GM23338 (cell line): ENCODE measurements at regions not wholly inside any gene's neighbourhood (a gene's known extent, or its start where the extent isn't known, plus 50 kb on each side); places are given as distances from the start of the nearest gene placed in this dataset.

Experiments
- ATAC-seq: fragments of 200-7000 bp; cut with Tn5 transposase; 3 replicates; pipeline ENCODE4 v1.9.1; 2020
- DNase-seq: peaks from one replicate; pipeline ENCODE4 v3.0.0-alpha.2; 2015; ENCODE audit warnings: low spot score
- H2AFZ ChIP-seq: fragments of 200-600 bp; sonication (generic); 2 replicates; pipeline ENCODE4 v1.8.0; 2016; ENCODE audit warnings: antibody characterized with exemption, mild to moderate bottlenecking, moderate library complexity
- H3F3A ChIP-seq: fragments of 200-600 bp; sonication (generic); replicated peaks from 2 replicates; pipeline ENCODE4 v1.8.0; 2017; ENCODE audit warnings: antibody characterized with exemption, mixed run types, low read depth
- H3K27ac ChIP-seq: fragments of 200-600 bp; sonication (generic); 2 replicates; pipeline ENCODE4 v1.6.1; 2016; ENCODE audit warnings: low read depth
- H3K27me3 ChIP-seq: fragments of 200-600 bp; sonication (generic); 2 replicates; pipeline ENCODE4 v1.8.0; 2016; ENCODE audit warnings: mild to moderate bottlenecking, mixed run types, moderate library complexity; ENCODE audit not compliant: insufficient read depth
- H3K36me3 ChIP-seq: fragments of 200-600 bp; sonication (generic); 2 replicates; pipeline ENCODE4 v1.8.0; 2016; ENCODE audit warnings: mild to moderate bottlenecking; ENCODE audit not compliant: insufficient read depth
- H3K4me1 ChIP-seq: fragments of 200-600 bp; sonication (generic); 2 replicates; pipeline ENCODE4 v1.8.0; 2016; ENCODE audit warnings: mild to moderate bottlenecking, moderate library complexity; ENCODE audit not compliant: insufficient read depth
- H3K4me2 ChIP-seq: fragments of 200-600 bp; sonication (generic); 2 replicates; pipeline ENCODE4 v1.7.1; 2017; ENCODE audit warnings: mixed run types
- H3K4me3 ChIP-seq: fragments of 200-600 bp; sonication (generic); 2 replicates; pipeline ENCODE4 v1.6.1; 2016; ENCODE audit warnings: mixed run types
- H3K79me2 ChIP-seq: fragments of 200-600 bp; sonication (generic); replicated peaks from 2 replicates; pipeline ENCODE4 v1.8.0; 2017; ENCODE audit warnings: mild to moderate bottlenecking; ENCODE audit not compliant: insufficient read depth
- H3K9me2 ChIP-seq: fragments of 200-600 bp; sonication (generic); 2 replicates; pipeline ENCODE4 v1.8.0; 2017; ENCODE audit not compliant: insufficient read depth
- H4K20me1 ChIP-seq: fragments of 200-600 bp; sonication (generic); replicated peaks from 2 replicates; pipeline ENCODE4 v1.8.0; 2017; ENCODE audit warnings: mild to moderate bottlenecking; ENCODE audit not compliant: insufficient read depth
- H3K27ac Mint-ChIP-seq: 2 replicates; pipeline ENCODE4 v1.8.0; 2020; ENCODE audit warnings: inconsistent platforms, mild to moderate bottlenecking, moderate library complexity, mixed read lengths
- H3K27me3 Mint-ChIP-seq: 3 replicates; pipeline ENCODE4 v1.8.0; 2022; ENCODE audit warnings: low read depth, mild to moderate bottlenecking, moderate library complexity, mixed read lengths, inconsistent platforms; ENCODE audit not compliant: insufficient read depth, poor library complexity
- H3K36me3 Mint-ChIP-seq: 3 replicates; pipeline ENCODE4 v1.8.0; 2021; ENCODE audit warnings: low read depth, mild to moderate bottlenecking, inconsistent platforms, moderate library complexity, mixed read lengths
- H3K4me1 Mint-ChIP-seq: 3 replicates; pipeline ENCODE4 v1.8.0; 2020; ENCODE audit warnings: mild to moderate bottlenecking, inconsistent platforms, mixed read lengths
- H3K4me3 Mint-ChIP-seq: 3 replicates; pipeline ENCODE4 v1.8.0; 2021; ENCODE audit warnings: moderate library complexity, mild to moderate bottlenecking, inconsistent platforms, mixed read lengths
- H3K9me3 Mint-ChIP-seq: 3 replicates; pipeline ENCODE4 v1.8.0; 2020; ENCODE audit warnings: moderate library complexity, mild to moderate bottlenecking, inconsistent platforms, mixed read lengths
- CREB1 ChIP-seq: fragments of 250-450 bp; sonication (Bioruptor Pico); IDR thresholded peaks from 2 replicates; pipeline ENCODE4 v1.5.0; 2020; ENCODE audit warnings: low read depth, mild to moderate bottlenecking, moderate library complexity
- ETS1 ChIP-seq: IDR thresholded peaks from 2 replicates; pipeline ENCODE4 v1.6.1; 2016; ENCODE audit warnings: antibody characterized with exemption
- EZH2 ChIP-seq: fragments of 200-600 bp; sonication (generic); IDR thresholded peaks from one replicate; pipeline ENCODE4 v1.8.0; 2017; ENCODE audit warnings: antibody characterized with exemption, mild to moderate bottlenecking, low read depth; ENCODE audit not compliant: unreplicated experiment
- NANOG ChIP-seq: IDR thresholded peaks from 2 replicates; pipeline ENCODE4 v1.6.1; 2016; ENCODE audit warnings: antibody characterized with exemption, borderline replicate concordance
- POLR2AphosphoS5 ChIP-seq: IDR thresholded peaks from 2 replicates; pipeline ENCODE4 v1.6.1; 2016; ENCODE audit warnings: antibody characterized with exemption, low read depth
- STAT1 ChIP-seq: IDR thresholded peaks from one replicate; pipeline ENCODE4 v1.6.1; 2016; ENCODE audit warnings: antibody characterized with exemption; ENCODE audit not compliant: unreplicated experiment
- ZNF114 ChIP-seq: fragments of 250-450 bp; sonication (Bioruptor Pico); IDR thresholded peaks from 2 replicates; pipeline ENCODE4 v1.5.0; 2020; ENCODE audit warnings: mild to moderate bottlenecking, moderate library complexity
- ZNF331 ChIP-seq: fragments of 250-450 bp; sonication (Bioruptor Pico); IDR thresholded peaks from 2 replicates; pipeline ENCODE4 v1.5.0; 2020; ENCODE audit warnings: low read depth, mild to moderate bottlenecking, moderate library complexity
- ZNF462 ChIP-seq: fragments of 250-450 bp; sonication (Bioruptor Pico); IDR thresholded peaks from 2 replicates; pipeline ENCODE4 v1.5.0; 2020; ENCODE audit warnings: mild to moderate bottlenecking, moderate library complexity

GRCh38 chr1:30317921-30318320, 405.5 kb downstream of the MATN1 start (continued):
- TF ChIP-seq ETS1: no peak
- no peak for TF ChIP-seq EZH2
- no peak for TF ChIP-seq STAT1
- no peak for TF ChIP-seq ZNF114 (CRISPR knock-in tag)
- TF ChIP-seq CREB1 (CRISPR knock-in tag): no peak
- TF ChIP-seq ZNF331 (CRISPR knock-in tag): no peak
- no peak for TF ChIP-seq POLR2AphosphoS5

- no peak overlapping the region for H3K4me2 ChIP-seq
- no peak for TF ChIP-seq ZNF331 (CRISPR knock-in tag)
- no peak for TF ChIP-seq NANOG
- no peak for TF ChIP-seq POLR2AphosphoS5
- no peak for DNase-seq
- H3K9me3 Mint-ChIP-seq: peaks cover 7% of the 10 kb centered on the region; the same call in 2 of the 3 replicates
- no peaks in the 10 kb centered on the region for H3K4me1 ChIP-seq
- no peaks in the 10 kb centered on the region for H3K79me2 ChIP-seq
- H3K27me3 Mint-ChIP-seq: peaks cover 12% of the 10 kb centered on the region
- H3K36me3 ChIP-seq: no peaks in the 10 kb centered on the region
- no peaks in the 10 kb centered on the region for H3K27me3 ChIP-seq
- H3K4me1 Mint-ChIP-seq: peaks cover 4% of the 10 kb centered on the region; the same call in 2 of the 3 replicates
- no peak overlapping the region for H3K4me3 ChIP-seq
- no peak overlapping the region for H2AFZ ChIP-seq
- H3K27ac Mint-ChIP-seq: no peak overlapping the region
- no peaks in the 10 kb centered on the region for H4K20me1 ChIP-seq
- no peak overlapping the region for H3K27ac ChIP-seq
- no peaks in the 10 kb centered on the region for H3K9me2 ChIP-seq
- no peaks in the 10 kb centered on the region for H3K36me3 Mint-ChIP-seq
- no peak overlapping the region for H3K4me3 Mint-ChIP-seq
- H3F3A ChIP-seq: no peaks in the 10 kb centered on the region
- ATAC-seq: no peak
Measured at GRCh38 chr1:30316056-30316455, 407.3 kb downstream of the MATN1 start.

GRCh38 chr1:30315185-30315960, 408.0 kb downstream of the MATN1 start:
- Histone ChIP-seq H3K9me2 (no peaks in the 10 kb centered on the region), H4K20me1 (no peaks in the 10 kb centered on the region), H3K4me2 (no peak overlapping the region), H3K36me3 (no peaks in the 10 kb centered on the region), H3K27ac (no peak overlapping the region), H2AFZ (no peak overlapping the region), H3K4me3 (no peak overlapping the region), H3K27me3 (no peaks in the 10 kb centered on the region), H3F3A (no peaks in the 10 kb centered on the region), H3K4me1 (no peaks in the 10 kb centered on the region), H3K79me2 (no peaks in the 10 kb centered on the region)
- H3K9me3 Mint-ChIP-seq: peaks cover 7% of the 10 kb centered on the region; the same call in 2 of the 3 replicates
- TF ChIP-seq EZH2 (no peak), CREB1 (CRISPR knock-in tag) (peak; percentile 39; the same call in 1 of the 2 replicates), ZNF462 (no peak), POLR2AphosphoS5 (no peak)
- peaks cover 4% of the 10 kb centered on the region; the same call in 2 of the 3 replicates for H3K4me1 Mint-ChIP-seq
- ATAC-seq (no peak), DNase-seq (peak; percentile 10)
- no peak overlapping the region for H3K4me3 Mint-ChIP-seq
- H3K27me3 Mint-ChIP-seq: peaks cover 10% of the 10 kb centered on the region
- no peaks in the 10 kb centered on the region for H3K36me3 Mint-ChIP-seq
- H3K27ac Mint-ChIP-seq: no peak overlapping the region
